Brain microvascular endothelial cell (primary cell): ENCODE measurements at regions not wholly inside any gene's neighbourhood (a gene's known extent, or its start where the extent isn't known, plus 50 kb on each side); places are given as distances from the start of the nearest gene placed in this dataset.

Source experiments
- DNase-seq: peaks from one replicate; pipeline ENCODE4 v3.0.0-alpha.2; 2020
- H3K27ac ChIP-seq: fragments of 250-450 bp; sonication (Bioruptor Pico); 2 replicates; pipeline ENCODE4 v1.5.1; 2020; ENCODE audit warnings: mild to moderate bottlenecking, moderate library complexity
- H3K27me3 ChIP-seq: fragments of 250-450 bp; sonication (Bioruptor Pico); replicated peaks from 2 replicates; pipeline ENCODE4 v1.5.1; 2020; ENCODE audit warnings: mild to moderate bottlenecking
- H3K36me3 ChIP-seq: fragments of 250-450 bp; sonication (Bioruptor Pico); replicated peaks from 2 replicates; pipeline ENCODE4 v1.5.1; 2020; ENCODE audit warnings: mild to moderate bottlenecking
- H3K4me3 ChIP-seq: 2 replicates; pipeline ENCODE4 v1.5.1; 2011; ENCODE audit warnings: low read depth, mild to moderate bottlenecking, control low read depth, low read length, moderate library complexity
- CTCF ChIP-seq: IDR thresholded peaks from 2 replicates; pipeline ENCODE4 v1.5.1; 2011; ENCODE audit warnings: low read depth, mild to moderate bottlenecking, moderate library complexity, low read length, control low read depth, inconsistent platforms; ENCODE audit errors: missing control alignments
- in situ Hi-C: cut with HindIII; loops from 2 replicates; pipeline ENCODE4 v1.10.0; 2017; ENCODE audit warnings: low sequenced_read_pairs, low pct_ligation_motif_present

- no peak for TF ChIP-seq CTCF
- H3K27ac ChIP-seq: no peak overlapping the region
- no peaks in the 10 kb centered on the region for H3K27me3 ChIP-seq
- H3K36me3 ChIP-seq: no peaks in the 10 kb centered on the region
- no peak overlapping the region for H3K4me3 ChIP-seq
- in situ Hi-C loops: no loop called here
- no peak for DNase-seq
Observed at GRCh38 chr2:120823551-120823950, 87.9 kb downstream of the GLI2 start.

DNA sequence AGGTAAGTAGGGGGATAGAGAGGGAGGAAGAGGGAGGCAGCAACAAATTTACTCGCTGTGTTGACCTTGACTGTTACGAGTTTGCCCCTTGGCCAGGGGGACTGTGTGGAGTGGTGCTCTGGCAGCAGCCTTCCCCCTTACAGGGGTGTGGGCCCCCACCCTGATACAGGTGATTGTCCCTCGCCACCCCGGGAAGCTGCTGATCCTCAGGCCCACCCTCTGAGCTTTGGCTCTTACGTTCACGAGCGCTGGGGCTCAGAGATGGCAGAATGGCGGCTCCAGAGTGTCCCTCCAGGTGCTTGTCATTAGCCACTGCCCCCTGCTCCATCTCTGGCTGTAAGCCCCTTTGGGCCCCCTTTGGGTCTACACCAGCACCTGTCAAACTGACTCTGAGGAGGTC, 88.6 kb downstream of the GLI2 start:
- Histone ChIP-seq H3K27ac (no peak overlapping the region), H3K27me3 (no peaks in the 10 kb centered on the region), H3K36me3 (no peaks in the 10 kb centered on the region), H3K4me3 (no peak overlapping the region)
- DNase-seq: no peak
- in situ Hi-C loops: no loop called here
- no peak for TF ChIP-seq CTCF

DNA sequence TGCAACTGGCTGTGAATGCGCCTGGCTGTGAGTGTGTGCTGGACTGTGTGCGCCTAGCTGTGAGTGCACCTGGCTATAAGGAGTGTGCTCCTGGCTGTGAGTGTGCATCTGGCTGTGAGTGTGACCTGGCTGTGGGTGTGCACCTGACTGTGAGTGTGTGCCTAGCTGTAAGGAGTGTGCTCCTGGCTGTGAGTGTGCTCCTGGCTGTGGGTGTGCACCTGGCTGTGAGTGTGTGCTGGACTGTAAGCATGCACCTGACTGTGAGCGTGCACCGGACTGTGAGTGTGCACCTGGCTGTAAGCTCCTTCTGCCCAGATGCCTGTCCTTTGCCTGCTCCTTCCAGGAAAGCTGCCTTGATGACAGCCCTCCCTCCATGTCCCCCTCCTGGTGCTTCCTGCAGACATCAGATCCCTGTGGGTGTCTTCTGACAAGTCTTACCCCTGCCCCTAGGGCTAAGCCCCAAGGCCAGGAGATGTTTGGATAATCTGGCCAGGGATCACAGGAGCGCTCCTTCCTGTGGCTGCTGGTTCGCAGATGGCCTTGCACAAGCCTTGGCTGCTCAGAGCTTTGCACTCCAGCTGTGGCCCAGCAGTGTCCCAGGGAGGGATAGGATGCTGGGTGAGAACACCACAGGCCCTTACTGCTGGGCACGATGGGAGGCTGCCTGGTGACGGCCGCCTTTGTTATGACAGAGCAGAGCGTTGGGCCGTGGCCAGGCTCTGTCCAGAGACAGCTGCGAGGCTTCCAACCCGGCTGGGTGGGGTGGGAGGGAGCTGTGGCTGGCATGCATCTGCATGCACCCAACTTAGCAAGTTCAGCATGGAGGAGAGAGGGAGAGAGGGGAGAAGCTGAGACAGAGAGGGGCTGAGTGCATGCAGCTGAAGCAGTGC, 89.9 kb downstream of the GLI2 start:
- Histone ChIP-seq H3K27ac (no peak overlapping the region), H3K36me3 (no peaks in the 10 kb centered on the region), H3K27me3 (no peaks in the 10 kb centered on the region), H3K4me3 (no peak overlapping the region)
- DNase-seq: peak; percentile 54
- in situ Hi-C loops: no loop called here
- no peak for TF ChIP-seq CTCF

DNA sequence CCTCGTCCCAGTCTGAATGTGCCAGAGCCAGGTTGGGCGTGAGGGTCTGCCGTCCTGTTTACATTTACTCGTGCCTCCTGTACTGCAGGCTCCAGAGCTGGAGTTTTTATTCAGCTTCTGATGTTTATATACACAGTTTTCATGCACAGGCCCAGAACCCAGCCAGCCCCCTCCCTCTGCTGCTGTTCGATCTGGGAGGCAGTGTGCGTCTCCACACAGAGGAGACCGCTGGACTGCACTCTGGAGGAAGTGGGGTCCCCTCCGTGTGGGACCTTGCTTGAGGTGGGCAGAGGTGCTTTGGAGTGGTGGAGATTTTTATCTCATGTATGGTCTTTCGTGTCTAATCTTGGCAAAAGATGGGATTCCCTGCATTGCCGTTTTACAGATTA, 90.6 kb downstream of the GLI2 start:
- no peak for TF ChIP-seq CTCF

DNA sequence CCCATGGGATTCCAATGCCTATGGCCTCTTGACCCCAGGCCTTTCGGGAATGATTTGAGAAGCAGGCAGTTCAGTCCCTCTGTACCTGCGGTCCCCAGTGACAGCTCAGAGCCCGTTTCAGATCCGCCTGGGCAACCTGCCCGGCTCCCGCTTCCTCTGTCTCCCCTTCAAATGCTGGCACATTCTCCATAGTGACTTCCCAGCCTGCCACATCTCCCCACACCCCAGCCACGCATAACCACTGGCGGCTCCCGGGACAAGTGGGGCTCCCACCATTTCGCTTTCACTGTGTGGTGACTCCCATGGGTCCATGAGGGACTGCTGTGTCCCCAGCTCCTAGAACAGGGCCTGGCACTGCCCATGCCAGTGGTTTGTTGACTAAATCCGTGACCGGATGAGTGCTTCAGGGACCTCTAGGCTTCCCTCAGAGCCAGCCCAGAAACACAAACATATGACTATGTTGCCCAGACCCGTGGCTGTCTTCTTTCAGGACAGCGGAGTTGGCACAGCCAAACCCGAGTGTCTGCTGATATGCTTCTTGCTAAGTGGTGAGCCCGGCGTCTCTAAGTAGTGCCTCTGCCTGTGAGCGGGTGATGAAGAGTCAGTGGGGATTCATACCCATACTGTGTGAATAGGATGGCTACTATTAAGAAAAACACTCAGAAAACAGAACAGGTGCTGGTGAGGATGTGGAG, 91.2 kb downstream of the GLI2 start:
- no peak for TF ChIP-seq CTCF
- no peak for DNase-seq
- H3K4me3 ChIP-seq: no peak overlapping the region
- no peaks in the 10 kb centered on the region for H3K36me3 ChIP-seq
- in situ Hi-C loops: no loop called here
- no peak overlapping the region for H3K27ac ChIP-seq
- H3K27me3 ChIP-seq: no peaks in the 10 kb centered on the region

More for the DNA sequence above, 90.6 kb downstream of the GLI2 start:
- no peak overlapping the region for H3K27ac ChIP-seq
- no peaks in the 10 kb centered on the region for H3K36me3 ChIP-seq
- no peaks in the 10 kb centered on the region for H3K27me3 ChIP-seq
- in situ Hi-C loops: no loop called here
- DNase-seq: no peak
- no peak overlapping the region for H3K4me3 ChIP-seq
